ENCODE measurements at regions not wholly inside any gene's neighbourhood (a gene's known extent, or its start where the extent isn't known, plus 50 kb on each side); places are given as distances from the start of the nearest gene placed in this dataset.
"Not testable (repeated sequence)": the region's sequence is repeated elsewhere in the genome, so short reads cannot be mapped to it uniquely, and the experiment has no call there.

DNA sequence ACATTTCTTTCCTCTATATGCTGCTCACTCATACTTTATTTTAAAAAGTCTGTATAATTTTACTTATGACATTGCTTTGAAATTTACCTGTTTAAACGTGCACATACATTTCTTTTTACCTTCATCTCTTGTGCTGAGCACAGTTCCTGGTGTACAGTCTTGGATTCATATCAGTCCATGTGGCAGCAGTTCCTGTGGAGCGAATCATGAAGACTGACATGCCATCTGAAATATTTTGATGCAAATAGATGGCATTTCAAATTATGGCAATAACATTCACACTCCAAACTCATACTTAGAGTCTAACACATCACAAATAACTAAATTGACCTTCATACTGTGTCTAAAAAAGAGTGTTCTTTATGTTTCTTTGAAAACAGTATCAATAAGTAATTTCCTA is 90.3 kb upstream of the CDH2 start:
- no peak for DNase-seq (ENCODE audit: low read depth)

- no peak for DNase-seq (ENCODE audit: low read depth)
Measured at GRCh38 chr18:28256166-28256565, 79.2 kb upstream of the CDH2 start.

GRCh38 chr18:28248653-28249052 is 71.7 kb upstream of the CDH2 start:
- DNase-seq (ENCODE audit: low read depth), result no peak

DNA sequence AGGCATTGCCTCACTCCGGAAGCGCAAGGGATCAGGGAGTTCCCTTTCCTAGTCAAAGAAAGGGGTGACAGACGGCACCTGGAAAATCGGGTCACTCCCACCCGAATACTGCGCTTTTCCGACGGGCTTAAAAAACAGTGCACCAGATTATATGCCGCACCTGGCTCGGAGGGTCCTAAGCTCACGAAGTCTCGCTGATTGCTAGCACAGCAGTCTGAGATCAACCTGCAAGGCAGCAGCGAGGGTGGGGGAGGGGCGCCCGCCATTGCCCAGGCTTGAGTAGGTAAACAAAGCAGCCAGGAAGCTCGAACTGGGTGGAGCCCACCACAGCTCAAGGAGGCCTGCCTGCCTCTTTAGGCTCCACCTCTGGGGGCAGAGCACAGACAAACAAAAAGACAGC is 63.7 kb upstream of the CDH2 start:
- DNase-seq (ENCODE audit: low read depth), result not testable (repeated sequence)

GRCh38 chr18:28236487-28236886 is 59.6 kb upstream of the CDH2 start:
- no peak for DNase-seq (ENCODE audit: low read depth)
